Activated B cell treated with CpG ODN at 0.5 μM for 24 hours (primary cell): ENCODE measurements at regions not wholly inside any gene's neighbourhood (a gene's known extent, or its start where the extent isn't known, plus 50 kb on each side); places are given as distances from the start of the nearest gene placed in this dataset.

Source experiments
- ATAC-seq: fragments of 200-7000 bp; cut with Tn5 transposase; one replicate; pipeline ENCODE4 v1.10.0; 2021; ENCODE audit warnings: low read depth, mild to moderate bottlenecking, moderate library complexity
- CTCF ChIA-PET: fragments of 350-600 bp; sonication (Branson Sonifier 250); formaldehyde crosslinking; loops from one replicate; lab custom pipeline; 2021; ENCODE audit warnings: antibody characterized with exemption; lab: Charles Lee
- POLR2A ChIA-PET: fragments of 350-600 bp; sonication (Branson Sonifier 250); formaldehyde crosslinking; loops from one replicate; lab custom pipeline; 2021; ENCODE audit warnings: antibody characterized with exemption; lab: Charles Lee
- DNase-seq: peaks from one replicate; pipeline ENCODE4 v3.0.0; 2022
- H3K27ac Mint-ChIP-seq: one replicate; pipeline ENCODE4 v1.8.0; 2020; ENCODE audit warnings: mixed read lengths
- H3K27me3 Mint-ChIP-seq: one replicate; pipeline ENCODE4 v1.8.0; 2021; ENCODE audit warnings: mixed read lengths
- H3K36me3 Mint-ChIP-seq: one replicate; pipeline ENCODE4 v1.8.0; 2021; ENCODE audit warnings: low read depth, mixed read lengths
- H3K4me1 Mint-ChIP-seq: one replicate; pipeline ENCODE4 v1.8.0; 2021; ENCODE audit warnings: mixed read lengths
- H3K4me3 Mint-ChIP-seq: one replicate; pipeline ENCODE4 v1.8.0; 2020; ENCODE audit warnings: mild to moderate bottlenecking, mixed read lengths
- H3K9me3 Mint-ChIP-seq: one replicate; pipeline ENCODE4 v1.8.0; 2020; ENCODE audit warnings: mixed read lengths
- intact Hi-C: fragments of 100-400 bp; cut with micrococcal nuclease; formaldehyde crosslinking; loops from one replicate; pipeline ENCODE4 v1.15.1; 2024
- TF ChIP-seq, protein P1 (sequence below): fragments of 200-600 bp; IDR thresholded peaks from one replicate; pipeline ENCODE4 v1.8.0; 2022; ENCODE audit warnings: antibody characterized with exemption, mild to moderate bottlenecking

DNA sequence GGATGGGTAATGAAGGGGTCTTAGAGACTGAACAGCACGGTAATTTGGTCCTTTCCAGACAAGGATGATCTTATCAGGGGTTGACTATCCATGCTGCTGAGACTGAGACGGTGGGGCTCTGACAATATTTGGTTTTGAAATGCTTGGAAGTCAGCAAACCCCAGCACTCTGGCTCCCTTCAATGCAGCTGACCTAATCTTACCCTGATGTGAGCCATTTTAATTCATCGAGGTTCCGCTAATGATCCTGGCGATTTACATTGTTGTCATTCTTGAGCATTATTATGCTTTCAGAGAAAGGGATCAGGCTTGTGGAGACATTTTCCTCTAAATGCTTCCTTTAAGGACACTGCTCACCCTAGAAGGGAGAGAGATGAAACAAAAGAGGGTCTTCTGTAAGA, 114.6 kb upstream of the BMPER start:
- Mint-ChIP-seq H3K4me3 (no peak overlapping the region), H3K4me1 (no peaks in the 10 kb centered on the region), H3K27me3 (no peaks in the 10 kb centered on the region), H3K36me3 (no peaks in the 10 kb centered on the region), H3K27ac (no peak overlapping the region), H3K9me3 (no peaks in the 10 kb centered on the region)
- ATAC-seq (no peak), DNase-seq (no peak)
- CTCF ChIA-PET, result no interaction called here
- POLR2A ChIA-PET, result no interaction called here
- TF ChIP-seq, protein P1, sequence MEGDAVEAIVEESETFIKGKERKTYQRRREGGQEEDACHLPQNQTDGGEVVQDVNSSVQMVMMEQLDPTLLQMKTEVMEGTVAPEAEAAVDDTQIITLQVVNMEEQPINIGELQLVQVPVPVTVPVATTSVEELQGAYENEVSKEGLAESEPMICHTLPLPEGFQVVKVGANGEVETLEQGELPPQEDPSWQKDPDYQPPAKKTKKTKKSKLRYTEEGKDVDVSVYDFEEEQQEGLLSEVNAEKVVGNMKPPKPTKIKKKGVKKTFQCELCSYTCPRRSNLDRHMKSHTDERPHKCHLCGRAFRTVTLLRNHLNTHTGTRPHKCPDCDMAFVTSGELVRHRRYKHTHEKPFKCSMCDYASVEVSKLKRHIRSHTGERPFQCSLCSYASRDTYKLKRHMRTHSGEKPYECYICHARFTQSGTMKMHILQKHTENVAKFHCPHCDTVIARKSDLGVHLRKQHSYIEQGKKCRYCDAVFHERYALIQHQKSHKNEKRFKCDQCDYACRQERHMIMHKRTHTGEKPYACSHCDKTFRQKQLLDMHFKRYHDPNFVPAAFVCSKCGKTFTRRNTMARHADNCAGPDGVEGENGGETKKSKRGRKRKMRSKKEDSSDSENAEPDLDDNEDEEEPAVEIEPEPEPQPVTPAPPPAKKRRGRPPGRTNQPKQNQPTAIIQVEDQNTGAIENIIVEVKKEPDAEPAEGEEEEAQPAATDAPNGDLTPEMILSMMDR, result no peak
- intact Hi-C loops, result no loop called here

DNA sequence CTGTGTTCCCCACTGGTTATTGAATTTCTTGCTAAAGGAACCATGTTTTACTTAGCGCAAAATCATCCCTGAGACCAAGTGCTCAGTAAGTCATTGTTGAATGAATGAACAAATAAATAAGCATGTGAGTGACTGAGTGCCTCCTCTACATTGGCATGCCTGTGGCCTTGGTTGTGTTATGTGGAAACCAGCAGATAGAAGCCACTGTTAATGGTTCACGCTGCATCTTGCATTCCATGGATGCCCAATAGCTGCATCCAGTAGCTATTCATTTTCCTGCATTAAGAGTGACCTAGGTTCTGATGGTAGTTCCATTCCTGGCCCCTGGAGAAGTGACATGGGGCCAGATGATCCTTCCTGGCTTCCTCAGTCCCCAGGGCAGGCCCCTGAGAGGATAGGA, 113.3 kb upstream of the BMPER start:
- DNase-seq (no peak), ATAC-seq (no peak)
- Mint-ChIP-seq H3K4me3 (no peak overlapping the region), H3K27me3 (no peaks in the 10 kb centered on the region), H3K4me1 (no peaks in the 10 kb centered on the region), H3K9me3 (peaks cover 2% of the 10 kb centered on the region), H3K36me3 (no peaks in the 10 kb centered on the region), H3K27ac (no peak overlapping the region)
- ChIA-PET POLR2A (no interaction called here), CTCF (no interaction called here)
- TF ChIP-seq, protein P1, result no peak
- intact Hi-C loops, result no loop called here

DNA sequence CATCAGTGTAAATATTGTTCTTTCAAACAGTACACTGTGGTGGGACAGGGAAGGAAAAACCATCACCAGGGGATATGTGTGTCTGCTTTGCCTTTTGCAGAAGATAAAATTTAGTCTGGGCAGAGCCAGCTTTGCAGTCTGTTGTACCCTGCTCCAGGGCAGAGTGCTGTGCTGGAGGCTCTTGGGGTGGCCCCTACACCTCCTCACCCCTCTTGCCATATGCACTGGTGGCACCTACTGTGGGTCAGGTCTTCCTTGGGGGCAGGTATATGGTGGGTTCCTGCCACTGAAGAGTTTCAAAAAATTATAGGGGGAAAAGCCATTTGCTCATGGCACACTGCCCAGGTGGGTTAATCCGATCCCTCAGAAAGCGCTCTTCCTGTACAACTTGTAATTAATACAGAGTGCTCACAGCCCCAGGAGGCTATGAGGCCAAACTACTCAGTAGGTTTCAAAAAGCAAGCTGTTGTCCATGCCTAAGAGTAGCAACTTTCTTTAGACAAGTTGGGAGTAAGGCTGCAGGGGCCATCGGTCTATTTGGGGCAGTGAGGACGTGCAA, 112.7 kb upstream of the BMPER start:
- Mint-ChIP-seq H3K9me3 (peaks cover 4% of the 10 kb centered on the region), H3K27ac (no peak overlapping the region), H3K27me3 (no peaks in the 10 kb centered on the region), H3K4me1 (no peaks in the 10 kb centered on the region), H3K36me3 (no peaks in the 10 kb centered on the region), H3K4me3 (no peak overlapping the region)
- TF ChIP-seq, protein P1, result no peak
- intact Hi-C loops, result no loop called here
- CTCF ChIA-PET, result no interaction called here
- DNase-seq (no peak), ATAC-seq (no peak)
- POLR2A ChIA-PET, result no interaction called here

DNA sequence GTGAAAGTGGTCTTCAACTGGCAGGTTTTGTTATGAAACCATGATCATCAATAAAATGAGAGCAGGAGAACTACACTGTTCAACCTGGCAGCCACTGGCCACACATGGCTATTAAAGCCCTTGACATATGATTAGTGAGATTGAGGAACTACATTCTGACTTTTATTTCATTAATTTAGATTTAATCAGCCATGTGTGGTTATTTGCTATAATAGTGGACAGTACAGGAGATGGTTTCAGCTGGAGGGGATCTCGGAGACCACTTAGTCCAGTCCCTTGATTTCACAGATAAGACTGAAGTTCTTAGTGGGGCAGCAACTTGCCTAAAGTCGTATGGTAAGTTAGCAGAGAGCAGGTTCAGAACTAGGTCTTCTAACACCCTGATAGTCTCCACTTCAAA, 111.7 kb upstream of the BMPER start:
- Mint-ChIP-seq H3K36me3 (no peaks in the 10 kb centered on the region), H3K9me3 (peaks cover 4% of the 10 kb centered on the region)
- DNase-seq, result no peak

DNA sequence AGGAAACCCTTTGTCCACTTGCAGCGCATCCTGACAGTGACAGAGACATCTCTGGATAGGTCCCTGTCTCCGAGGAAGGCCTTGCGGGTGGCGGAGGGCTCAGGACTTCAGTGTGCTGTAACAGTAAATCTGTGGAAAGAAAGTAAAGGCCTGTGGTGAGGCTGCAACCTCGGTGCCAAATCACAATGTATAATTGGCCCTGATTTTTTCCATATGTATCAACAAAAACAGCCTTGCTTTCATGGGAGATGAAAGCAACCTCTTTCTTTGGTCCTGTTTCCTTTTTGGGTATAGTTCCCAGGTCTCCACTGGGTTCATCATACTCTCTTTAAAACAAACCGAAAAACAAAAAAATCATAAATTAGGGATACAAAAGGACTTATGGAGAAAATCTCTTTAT, 110.9 kb upstream of the BMPER start:
- Mint-ChIP-seq H3K9me3 (peaks cover 4% of the 10 kb centered on the region), H3K27me3 (no peaks in the 10 kb centered on the region), H3K4me3 (no peak overlapping the region), H3K4me1 (no peaks in the 10 kb centered on the region), H3K36me3 (no peaks in the 10 kb centered on the region), H3K27ac (no peak overlapping the region)
- intact Hi-C loops, result no loop called here
- no peak for ATAC-seq
- TF ChIP-seq, protein P1, result no peak
- no peak for DNase-seq
- ChIA-PET POLR2A (no interaction called here), CTCF (no interaction called here)

More for the DNA sequence above, 111.7 kb upstream of the BMPER start:
- Mint-ChIP-seq H3K4me3 (no peak overlapping the region), H3K27me3 (no peaks in the 10 kb centered on the region), H3K4me1 (no peaks in the 10 kb centered on the region), H3K27ac (no peak overlapping the region)
- TF ChIP-seq, protein P1, result no peak
- intact Hi-C loops, result no loop called here
- POLR2A ChIA-PET, result no interaction called here
- no peak for ATAC-seq
- CTCF ChIA-PET, result no interaction called here
